H54 (cell line): ENCODE measurements at regions not wholly inside any gene's neighbourhood (a gene's known extent, or its start where the extent isn't known, plus 50 kb on each side); places are given as distances from the start of the nearest gene placed in this dataset.
"Not testable (repeated sequence)": the region's sequence is repeated elsewhere in the genome, so short reads cannot be mapped to it uniquely, and the experiment has no call there.

Source experiments
- DNase-seq: peaks from one replicate; pipeline ENCODE4 v3.0.0; 2011; ENCODE audit warnings: low spot score, mixed read lengths; ENCODE audit not compliant: insufficient read length
- FAIRE-seq: peaks from 3 replicates; lab custom pipeline; 2011; peaks lifted over from hg19 to GRCh38; lab: Jason Lieb, UNC
- POLR2A ChIP-seq: IDR thresholded peaks from 2 replicates; pipeline ENCODE4 v1.6.1; 2011; ENCODE audit warnings: low read depth, mild to moderate bottlenecking, low read length

DNA sequence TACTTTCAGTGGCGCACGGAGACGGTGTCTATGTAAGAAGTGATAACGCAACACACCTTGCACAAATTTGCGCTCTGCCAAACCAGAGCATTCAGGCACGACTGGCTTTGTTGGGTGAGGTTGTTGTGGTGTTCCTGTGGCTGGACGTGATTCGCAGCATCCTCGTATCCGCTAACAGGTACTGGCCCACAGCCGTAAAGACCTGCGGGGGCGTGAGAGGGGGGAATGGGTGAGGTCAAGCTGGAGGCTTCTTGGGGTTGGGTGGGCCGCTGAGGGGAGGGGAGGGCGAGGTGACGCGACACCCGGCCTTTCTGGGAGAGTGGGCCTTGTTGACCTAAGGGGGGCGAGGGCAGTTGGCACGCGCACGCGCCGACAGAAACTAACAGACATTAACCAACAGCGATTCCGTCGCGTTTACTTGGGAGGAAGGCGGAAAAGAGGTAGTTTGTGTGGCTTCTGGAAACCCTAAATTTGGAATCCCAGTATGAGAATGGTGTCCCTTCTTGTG, 510.9 kb downstream of the KCNJ18 start:
- no peak for DNase-seq
- FAIRE-seq = no peak
- TF ChIP-seq POLR2A = no peak

DNA sequence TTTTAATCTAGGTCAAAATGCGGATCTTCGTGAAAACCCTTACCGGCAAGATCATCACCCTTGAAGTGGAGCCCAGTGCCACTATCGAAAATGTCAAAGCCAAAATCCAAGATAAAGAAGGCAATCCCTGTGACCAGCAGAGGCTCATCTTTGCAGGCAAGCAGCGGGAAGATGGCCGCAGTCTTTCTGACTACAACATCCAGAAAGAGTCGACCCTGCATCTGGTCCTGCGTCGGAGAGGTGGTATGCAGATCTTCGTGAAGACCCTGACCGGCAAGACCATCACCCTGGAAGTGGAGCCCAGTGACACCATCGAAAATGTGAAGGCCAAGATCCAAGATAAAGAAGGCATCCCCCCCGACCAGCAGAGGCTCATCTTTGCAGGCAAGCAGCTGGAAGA, 511.8 kb downstream of the KCNJ18 start:
- DNase-seq = not testable (repeated sequence)

DNA sequence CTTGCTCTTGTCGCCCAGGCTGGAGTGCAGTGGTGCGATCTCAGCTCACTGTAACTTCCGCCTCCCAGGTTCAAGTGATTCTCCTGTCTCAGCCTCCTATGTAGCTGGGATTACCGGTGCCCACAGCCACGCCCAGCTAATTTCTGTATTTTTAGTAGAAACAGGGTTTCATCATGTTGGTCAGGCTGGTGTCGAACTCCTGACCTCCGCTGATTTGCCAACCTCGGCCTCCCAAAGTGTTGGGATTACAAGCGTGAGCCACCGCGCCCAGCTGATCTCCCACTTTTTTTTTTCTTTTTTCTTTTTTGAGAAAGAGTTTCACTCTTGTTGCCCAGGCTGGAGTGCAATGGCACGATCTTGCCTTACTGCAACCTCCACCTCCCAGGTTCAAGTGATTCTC, 517.9 kb downstream of the KCNJ18 start:
- FAIRE-seq = not testable (repeated sequence)

More for the DNA sequence above, 511.8 kb downstream of the KCNJ18 start:
- FAIRE-seq = not testable (repeated sequence)

GRCh38 chr17:22213169-22213568, 520.8 kb downstream of the KCNJ18 start:
- FAIRE-seq, DNase-seq: not testable (repeated sequence)

More for the DNA sequence above, 517.9 kb downstream of the KCNJ18 start:
- DNase-seq = not testable (repeated sequence)

- no peak for FAIRE-seq
- no peak for TF ChIP-seq POLR2A
Measured at GRCh38 chr17:22217135-22217534, 524.8 kb downstream of the KCNJ18 start.

GRCh38 chr17:22221344-22221743, 529.0 kb downstream of the KCNJ18 start:
- DNase-seq = no peak
- no peak for TF ChIP-seq POLR2A
- FAIRE-seq = no peak

More at GRCh38 chr17:22217135-22217534, 524.8 kb downstream of the KCNJ18 start:
- no peak for DNase-seq

GRCh38 chr17:22226477-22226876, 534.2 kb downstream of the KCNJ18 start:
- not testable (repeated sequence) for FAIRE-seq, DNase-seq

DNA sequence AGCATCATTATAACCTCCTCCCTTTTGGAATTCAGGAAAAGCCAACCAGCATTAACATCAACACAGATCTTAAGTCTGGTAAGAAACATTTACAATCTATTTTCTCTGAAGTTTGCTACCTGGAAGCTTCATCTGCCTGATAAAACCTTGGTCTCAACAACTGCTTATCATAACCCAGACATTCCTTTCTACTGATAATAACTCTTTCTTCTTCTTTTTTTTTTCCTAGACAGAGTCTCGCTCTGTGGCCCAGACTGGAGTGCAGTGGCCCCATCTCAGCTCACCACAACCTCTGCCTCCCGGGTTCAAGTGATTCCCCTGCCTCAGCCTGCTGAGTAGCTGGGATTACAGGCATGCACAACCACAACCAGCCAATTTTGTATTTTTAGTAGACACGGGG, 534.6 kb downstream of the KCNJ18 start:
- not testable (repeated sequence) for FAIRE-seq, DNase-seq

- not testable (repeated sequence) for FAIRE-seq, DNase-seq
Measured at GRCh38 chr17:22227699-22228553, 535.6 kb downstream of the KCNJ18 start.

GRCh38 chr17:22229821-22230220, 537.5 kb downstream of the KCNJ18 start:
- not testable (repeated sequence) for DNase-seq, FAIRE-seq

DNA sequence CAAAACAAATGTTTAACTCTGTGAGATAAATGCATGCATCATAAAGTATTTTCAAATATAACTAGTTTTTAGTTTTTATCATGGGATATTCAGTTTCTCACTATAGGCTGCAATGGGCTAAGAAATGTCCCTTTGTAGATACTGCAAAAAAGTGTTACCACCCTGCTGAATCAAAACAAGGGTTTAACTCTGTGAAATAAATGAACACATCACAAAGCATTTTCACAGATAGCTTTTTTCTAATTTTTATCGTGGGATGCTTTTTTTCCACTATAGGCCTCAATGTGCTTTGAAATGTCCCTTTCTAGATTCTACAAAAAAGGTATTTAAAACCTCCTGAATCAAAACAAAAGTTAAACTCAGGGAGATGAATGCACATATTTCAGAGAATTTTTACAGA, 541.1 kb downstream of the KCNJ18 start:
- no peak for DNase-seq
- no peak for FAIRE-seq
- no peak for TF ChIP-seq POLR2A

DNA sequence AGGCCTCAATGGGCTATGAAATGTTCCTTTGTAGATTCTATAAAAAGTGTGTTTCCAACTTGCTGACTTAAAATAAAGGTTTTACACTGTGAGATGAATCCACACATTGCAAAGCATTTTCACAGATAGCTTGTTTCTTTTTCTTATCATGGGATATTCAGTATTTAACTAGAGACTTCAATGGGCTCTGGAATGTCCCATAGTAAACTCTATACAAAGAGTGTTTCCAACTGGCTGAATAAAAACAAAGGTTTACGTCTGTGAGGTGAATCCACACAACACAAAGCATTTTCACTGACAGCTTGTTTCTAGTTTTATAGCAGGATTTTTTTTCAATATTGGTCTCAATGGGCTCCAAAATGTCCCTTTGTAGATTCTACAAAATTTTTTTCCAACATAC, 550.1 kb downstream of the KCNJ18 start:
- no peak for FAIRE-seq
- no peak for TF ChIP-seq POLR2A
- no peak for DNase-seq

DNA sequence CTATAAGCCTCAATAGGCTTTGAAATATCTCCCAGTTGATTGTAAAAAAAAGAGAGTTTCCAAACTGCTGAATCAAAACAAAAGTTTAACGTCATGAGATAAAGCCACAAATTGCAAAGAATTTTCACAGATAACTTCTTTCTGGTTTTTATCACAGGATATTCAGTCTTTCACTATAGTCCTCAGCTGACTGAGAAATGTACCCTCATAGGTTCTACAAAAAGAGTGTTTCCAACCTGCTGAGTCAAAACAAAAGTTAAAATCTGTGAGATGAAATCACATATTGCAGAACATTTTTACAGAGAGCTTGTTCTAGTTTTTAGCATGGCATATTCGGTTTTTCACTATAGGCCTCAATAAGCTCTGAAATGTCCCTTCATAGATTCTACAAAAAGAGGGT, 559.2 kb downstream of the KCNJ18 start:
- no peak for TF ChIP-seq POLR2A
- FAIRE-seq (no peak), DNase-seq (no peak)

DNA sequence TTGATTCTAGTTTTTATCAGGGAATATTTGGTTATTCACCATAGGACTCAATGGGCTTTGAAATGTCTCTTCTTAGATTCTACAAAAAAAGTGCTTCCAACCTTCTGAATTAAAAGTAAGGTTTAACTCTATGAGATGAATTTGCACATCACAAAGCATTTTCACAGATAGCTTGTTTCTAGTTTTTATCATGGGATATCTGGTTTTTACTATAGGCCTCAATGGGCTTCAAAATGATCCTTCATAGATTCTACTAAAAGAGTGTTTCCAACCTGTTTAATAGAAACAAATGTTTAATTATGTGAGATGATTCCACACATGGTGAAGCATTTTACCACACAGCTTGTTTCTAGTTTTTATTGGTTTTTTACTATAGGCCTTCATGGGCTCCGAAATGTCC, 560.7 kb downstream of the KCNJ18 start:
- TF ChIP-seq POLR2A = no peak
- no peak for FAIRE-seq

GRCh38 chr17:22265807-22266206, 573.5 kb downstream of the KCNJ18 start:
- no peak for FAIRE-seq
- no peak for DNase-seq
- no peak for TF ChIP-seq POLR2A

More for the DNA sequence above, 560.7 kb downstream of the KCNJ18 start:
- DNase-seq = no peak

- no peak for FAIRE-seq
- no peak for TF ChIP-seq POLR2A
- DNase-seq = no peak
Measured at GRCh38 chr17:22266231-22266630, 573.9 kb downstream of the KCNJ18 start.
